A549 (cell line): ENCODE measurements at regions not wholly inside any gene's neighbourhood (a gene's known extent, or its start where the extent isn't known, plus 50 kb on each side); places are given as distances from the start of the nearest gene placed in this dataset.

Experiments
- ATAC-seq, 2 experiments: fragments of 200-7000 bp in 1 of 2; fragments of >200 bp in 1 of 2; cut with Nextera tagmentation in 1 of 2; cut with Tn5 transposase in 1 of 2; 3 replicates each; pipeline versions ENCODE4 v1.8.0 to v1.9.1; 2018 to 2020; ENCODE audit warnings: mild to moderate bottlenecking in 1 of 2, moderate library complexity in 1 of 2
- CTCF ChIA-PET: fragments of 300-600 bp; sonication (Branson Sonifier 250); formaldehyde crosslinking; extraction: SDS; loops from one replicate; lab custom pipeline; 2021; ENCODE audit warnings: antibody characterized with exemption, inconsistent platforms; lab: Yijun Ruan, JAX
- POLR2A ChIA-PET: fragments of 350-600 bp; formaldehyde crosslinking; extraction: SDS; loops from one replicate; lab custom pipeline; 2021; ENCODE audit warnings: antibody characterized with exemption, inconsistent platforms; lab: Yijun Ruan, JAX
- DNase-seq, 2 experiments: peaks; one replicate each; pipeline versions ENCODE4 v3.0.0 to v3.0.0-alpha.2; 2011 to 2016; ENCODE audit warnings: low read depth in 1 of 2, low spot score in 1 of 2
- FAIRE-seq: peaks from 2 replicates; lab custom pipeline; 2011; peaks lifted over from hg19 to GRCh38; lab: Jason Lieb, UNC
- H3K27ac ChIP-seq, 2 experiments: fragments of >200 bp; sonication (Bioruptor Twin); formaldehyde crosslinking; 3 replicates each; pipeline ENCODE4 v1.5.1; 2016 to 2017
- H3K4me1 ChIP-seq: fragments of >200 bp; sonication (Bioruptor Twin); formaldehyde crosslinking; 3 replicates; pipeline ENCODE4 v1.6.1; 2016
- H3K4me2 ChIP-seq: fragments of >200 bp; sonication (Bioruptor Twin); formaldehyde crosslinking; 3 replicates; pipeline ENCODE4 v1.6.1; 2016
- H3K4me3 ChIP-seq: fragments of >200 bp; sonication (Bioruptor Twin); formaldehyde crosslinking; 3 replicates; pipeline ENCODE4 v1.5.1; 2016
- H3K9me3 ChIP-seq: fragments of >200 bp; sonication (Bioruptor Twin); formaldehyde crosslinking; 3 replicates; pipeline ENCODE4 v1.6.1; 2016
- ATOH8 ChIP-seq: fragments of 250-450 bp; sonication (Bioruptor Pico); IDR thresholded peaks from 2 replicates; pipeline ENCODE4 v1.5.0; 2020; ENCODE audit warnings: low read depth, mild to moderate bottlenecking, moderate library complexity
- BCL3 ChIP-seq: fragments of >200 bp; sonication (Bioruptor Twin); formaldehyde crosslinking; IDR thresholded peaks from 3 replicates; pipeline ENCODE4 v1.6.1; 2016
- CBX8 ChIP-seq: fragments of 200-600 bp; sonication (generic); IDR thresholded peaks from 2 replicates; pipeline ENCODE4 v1.6.1; 2016
- CEBPB ChIP-seq, 2 experiments: fragments of >200 bp in 1 of 2; sonication (Bioruptor Twin) in 1 of 2; formaldehyde crosslinking in 1 of 2; IDR thresholded peaks; 2 replicates each; pipeline ENCODE4 v1.6.1; 2012 to 2016
- CHD2 ChIP-seq: fragments of 150-350 bp; IDR thresholded peaks from 2 replicates; pipeline ENCODE4 v1.6.1; 2014; ENCODE audit warnings: low read length; ENCODE audit not compliant: partially characterized antibody
- CHD4 ChIP-seq: fragments of 200-600 bp; sonication (generic); IDR thresholded peaks from 2 replicates; pipeline ENCODE4 v1.6.1; 2016; ENCODE audit warnings: antibody characterized with exemption, mild to moderate bottlenecking, borderline replicate concordance
- ELK1 ChIP-seq: fragments of 150-350 bp; IDR thresholded peaks from 2 replicates; pipeline ENCODE4 v1.6.1; 2014; ENCODE audit warnings: low read depth, mild to moderate bottlenecking, low read length
- FOSL2 ChIP-seq, 2 experiments: fragments of 450-650 bp in 1 of 2; fragments of >200 bp in 1 of 2; sonication (Bioruptor Twin) in 1 of 2; formaldehyde crosslinking; IDR thresholded peaks; 2 replicates each; pipeline versions ENCODE4 v1.5.0 to v1.6.1; 2016 to 2020; ENCODE audit warnings: mild to moderate bottlenecking in 1 of 2, moderate library complexity in 1 of 2
- HES2 ChIP-seq: fragments of >200 bp; sonication (Bioruptor Twin); formaldehyde crosslinking; IDR thresholded peaks from 2 replicates; pipeline ENCODE4 v1.6.1; 2016
- HOXA7 ChIP-seq: fragments of 250-450 bp; sonication (Bioruptor Pico); IDR thresholded peaks from 2 replicates; pipeline ENCODE4 v1.5.0; 2020; ENCODE audit warnings: mild to moderate bottlenecking, moderate library complexity
- JUN ChIP-seq, 2 experiments: fragments of >200 bp; sonication (Bioruptor Twin); formaldehyde crosslinking; IDR thresholded peaks; 2 replicates in 1 of 2; 3 replicates in 1 of 2; pipeline ENCODE4 v1.6.1; 2016 to 2017
- KDM1A ChIP-seq: fragments of 200-600 bp; sonication (generic); IDR thresholded peaks from 2 replicates; pipeline ENCODE4 v1.6.1; 2016; ENCODE audit warnings: low read depth, mild to moderate bottlenecking
- MYC ChIP-seq: IDR thresholded peaks from 2 replicates; pipeline ENCODE4 v1.6.1; 2012; ENCODE audit warnings: mild to moderate bottlenecking, inconsistent platforms, low read length, improper control_type of control experiment, borderline replicate concordance
- PBX3 ChIP-seq: IDR thresholded peaks from 2 replicates; pipeline ENCODE4 v1.6.1; 2012
- PHF8 ChIP-seq: fragments of 200-600 bp; sonication (generic); IDR thresholded peaks from 2 replicates; pipeline ENCODE4 v1.6.1; 2016; ENCODE audit warnings: low read depth, mild to moderate bottlenecking, antibody characterized with exemption, moderate library complexity, borderline replicate concordance
- RCOR1 ChIP-seq: fragments of 150-350 bp; IDR thresholded peaks from 2 replicates; pipeline ENCODE4 v1.6.1; 2014; ENCODE audit warnings: antibody characterized with exemption, low read length, low read depth
- RFX5 ChIP-seq: fragments of 450-650 bp; IDR thresholded peaks from 2 replicates; pipeline ENCODE4 v1.7.1; 2014; ENCODE audit warnings: antibody characterized with exemption, mild to moderate bottlenecking, moderate library complexity
- SREBF2 ChIP-seq: fragments of 450-650 bp; IDR thresholded peaks from 2 replicates; pipeline ENCODE4 v1.6.1; 2014; ENCODE audit warnings: mild to moderate bottlenecking, moderate library complexity
- TFCP2L1 ChIP-seq: fragments of 250-450 bp; sonication (Bioruptor Pico); IDR thresholded peaks from 2 replicates; pipeline ENCODE4 v1.5.0; 2021; ENCODE audit warnings: mild to moderate bottlenecking
- TP53 ChIP-seq: fragments of 250-450 bp; sonication (Bioruptor Pico); IDR thresholded peaks from 2 replicates; pipeline ENCODE4 v1.5.0; 2021; ENCODE audit warnings: mild to moderate bottlenecking, moderate library complexity
- ZNF302 ChIP-seq: fragments of 250-450 bp; sonication (Bioruptor Pico); IDR thresholded peaks from 2 replicates; pipeline ENCODE4 v1.9.0; 2021; ENCODE audit warnings: inconsistent platforms, mild to moderate bottlenecking, moderate library complexity
- WGBS: methylation state at CpG from one replicate; pipeline ENCODE4 v1.1.6; 2017; ENCODE audit errors: missing lambda C conversion rate; 5-methylcytosine and 5-hydroxymethylcytosine counted together

- FAIRE-seq (no peak), DNase-seq (no peak), ATAC-seq (no peak)
- 88% methylated on average over 12 of the region's 12 CpGs for WGBS
- Histone ChIP-seq H3K4me2 (no peak overlapping the region), H3K27ac (no peak overlapping the region), H3K9me3 (no peaks in the 10 kb centered on the region), H3K4me1 (no peaks in the 10 kb centered on the region), H3K4me3 (no peak overlapping the region)
- TF ChIP-seq CBX8: no peak
- TF ChIP-seq ATOH8 (CRISPR knock-in tag): no peak
- no peak for TF ChIP-seq JUN (IDR thresholded peaks at IDR 0.05)
- TF ChIP-seq HES2: no peak
- TF ChIP-seq PBX3: no peak
- no peak for TF ChIP-seq PHF8
- TF ChIP-seq RFX5: no peak
- no peak for TF ChIP-seq FOSL2 (IDR thresholded peaks at IDR 0.05)
- no peak for TF ChIP-seq FOSL2 (CRISPR knock-in tag; IDR thresholded peaks at IDR 0.05)
- TF ChIP-seq HOXA7 (CRISPR knock-in tag): no peak
- TF ChIP-seq ELK1: no peak
- TF ChIP-seq CHD2: no peak
- TF ChIP-seq ZNF302 (CRISPR knock-in tag): no peak
- no peak for TF ChIP-seq CEBPB (IDR thresholded peaks at IDR 0.05)
- CTCF ChIA-PET: interaction anchor here (1.6 kb wide), 1 partner anchor 15 kb away, joined by 5 read pairs; no protein-coding TSS in a partner anchor
- POLR2A ChIA-PET: no interaction called here
Measured at GRCh38 chr4:3361406-3361805, 68.6 kb downstream of the RGS12 start.

- POLR2A ChIA-PET: no interaction called here
- H3K27ac ChIP-seq: no peak overlapping the region
- CTCF ChIA-PET: no interaction called here
Measured at GRCh38 chr4:3361896-3362295, 69.1 kb downstream of the RGS12 start.

GRCh38 chr4:3362431-3363287 lies 69.8 kb downstream of the RGS12 start:
- no peaks in the 10 kb centered on the region for H3K4me1 ChIP-seq
- ATAC-seq (no peak), DNase-seq (no peak), FAIRE-seq (no peak)
- 96% methylated on average over 19 of the region's 19 CpGs for WGBS
- no peak overlapping the region for H3K27ac ChIP-seq
- no peak overlapping the region for H3K4me2 ChIP-seq
- TF ChIP-seq RCOR1: no peak
- no peak for TF ChIP-seq TP53 (CRISPR knock-in tag)
- no peak for TF ChIP-seq KDM1A
- TF ChIP-seq BCL3: no peak
- TF ChIP-seq ZNF302 (CRISPR knock-in tag): no peak
- no peak for TF ChIP-seq TFCP2L1
- TF ChIP-seq MYC: no peak
- no peaks in the 10 kb centered on the region for H3K9me3 ChIP-seq
- CTCF ChIA-PET: no interaction called here
- POLR2A ChIA-PET: no interaction called here
- no peak overlapping the region for H3K4me3 ChIP-seq

More at GRCh38 chr4:3361896-3362295, 69.1 kb downstream of the RGS12 start:
- Histone ChIP-seq H3K4me3 (no peak overlapping the region), H3K4me1 (no peaks in the 10 kb centered on the region), H3K9me3 (no peaks in the 10 kb centered on the region), H3K4me2 (no peak overlapping the region)
- FAIRE-seq (no peak), DNase-seq (no peak), ATAC-seq (no peak)
- 98% methylated on average over 10 of the region's 12 CpGs for WGBS
- TF ChIP-seq TP53 (CRISPR knock-in tag) (no peak), CHD4 (no peak), SREBF2 (no peak)
